HEK293 (cell line): ENCODE measurements at regions not wholly inside any gene's neighbourhood (a gene's known extent, or its start where the extent isn't known, plus 50 kb on each side); places are given as distances from the start of the nearest gene placed in this dataset.

ENCODE experiments used
- REST ChIP-seq: fragments of 450-650 bp; formaldehyde crosslinking; IDR thresholded peaks from 2 replicates; pipeline ENCODE4 v1.5.1; 2016; ENCODE audit warnings: missing biosample characterization, missing genetic modification characterization
- TF ChIP-seq, protein P1 (sequence below): fragments of 450-650 bp; formaldehyde crosslinking; IDR thresholded peaks from 2 replicates; pipeline ENCODE4 v1.5.1; 2016; ENCODE audit warnings: missing biosample characterization, missing genetic modification characterization

DNA sequence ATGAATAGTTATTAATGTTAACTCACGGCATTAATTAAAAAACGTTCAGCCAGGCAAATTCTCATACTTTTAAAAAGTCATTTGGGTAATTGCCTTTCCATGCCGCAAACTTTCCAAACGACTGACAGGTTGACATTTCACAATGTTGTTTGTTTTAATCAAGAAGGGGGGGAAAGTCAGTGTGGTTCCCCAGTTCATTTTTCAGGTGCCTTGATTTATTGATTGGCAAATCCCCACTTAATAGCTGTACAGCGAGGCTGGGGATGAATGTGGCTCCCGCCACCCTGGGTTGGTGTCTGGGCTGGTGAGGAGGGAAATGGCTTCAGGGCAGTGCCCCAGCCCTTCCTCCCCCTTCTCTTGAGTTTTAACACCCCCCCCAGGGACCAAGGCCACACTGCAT lies 318.0 kb downstream of the SOX9 start:
- no peak for TF ChIP-seq REST
- TF ChIP-seq, protein P1, sequence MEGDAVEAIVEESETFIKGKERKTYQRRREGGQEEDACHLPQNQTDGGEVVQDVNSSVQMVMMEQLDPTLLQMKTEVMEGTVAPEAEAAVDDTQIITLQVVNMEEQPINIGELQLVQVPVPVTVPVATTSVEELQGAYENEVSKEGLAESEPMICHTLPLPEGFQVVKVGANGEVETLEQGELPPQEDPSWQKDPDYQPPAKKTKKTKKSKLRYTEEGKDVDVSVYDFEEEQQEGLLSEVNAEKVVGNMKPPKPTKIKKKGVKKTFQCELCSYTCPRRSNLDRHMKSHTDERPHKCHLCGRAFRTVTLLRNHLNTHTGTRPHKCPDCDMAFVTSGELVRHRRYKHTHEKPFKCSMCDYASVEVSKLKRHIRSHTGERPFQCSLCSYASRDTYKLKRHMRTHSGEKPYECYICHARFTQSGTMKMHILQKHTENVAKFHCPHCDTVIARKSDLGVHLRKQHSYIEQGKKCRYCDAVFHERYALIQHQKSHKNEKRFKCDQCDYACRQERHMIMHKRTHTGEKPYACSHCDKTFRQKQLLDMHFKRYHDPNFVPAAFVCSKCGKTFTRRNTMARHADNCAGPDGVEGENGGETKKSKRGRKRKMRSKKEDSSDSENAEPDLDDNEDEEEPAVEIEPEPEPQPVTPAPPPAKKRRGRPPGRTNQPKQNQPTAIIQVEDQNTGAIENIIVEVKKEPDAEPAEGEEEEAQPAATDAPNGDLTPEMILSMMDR (tag by site-specific recombination), result no peak
